ENCODE measurements at regions not wholly inside any gene's neighbourhood (a gene's known extent, or its start where the extent isn't known, plus 50 kb on each side); places are given as distances from the start of the nearest gene placed in this dataset.

DNA sequence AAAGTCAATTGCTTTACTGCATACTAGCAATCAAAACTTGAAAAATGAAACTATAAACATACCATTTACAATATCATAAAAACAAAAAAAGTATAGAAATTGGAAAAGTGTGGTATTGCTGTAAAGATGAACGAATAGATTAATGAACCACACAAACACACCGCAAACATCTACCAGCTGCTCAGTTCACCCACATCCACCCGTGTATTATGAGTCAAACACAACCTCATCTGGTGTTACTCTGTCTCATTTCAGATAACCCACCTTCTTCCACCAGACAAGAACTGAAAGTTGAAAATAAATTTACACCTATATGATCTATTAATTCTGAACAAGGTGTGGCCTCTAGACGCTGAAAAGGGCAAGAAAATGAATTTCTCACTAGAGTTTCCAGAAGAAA, 53.3 kb downstream of the BLID start:
- H3K27me3 Mint-ChIP-seq (ENCODE audit: unreplicated experiment): no peaks in the 10 kb centered on the region
- no peak overlapping the region for H3K4me3 Mint-ChIP-seq (ENCODE audit: unreplicated experiment)
- H3K27ac Mint-ChIP-seq (ENCODE audit: unreplicated experiment): no peak overlapping the region
- no peak for TF ChIP-seq CTCF (IDR thresholded peaks at IDR 0.05; ENCODE audit: unreplicated experiment)
- peaks cover 5% of the 10 kb centered on the region for H3K9me3 Mint-ChIP-seq (ENCODE audit: unreplicated experiment)
- DNase-seq (ENCODE audit: low spot score): no peak
- no peaks in the 10 kb centered on the region for H3K4me1 Mint-ChIP-seq (ENCODE audit: unreplicated experiment)
- H3K36me3 Mint-ChIP-seq (ENCODE audit: low read depth, unreplicated experiment): peaks cover 5% of the 10 kb centered on the region

GRCh38 chr11:122059565-122059964, 56.5 kb downstream of the BLID start:
- Mint-ChIP-seq H3K4me1 (ENCODE audit: unreplicated experiment) (no peaks in the 10 kb centered on the region), H3K36me3 (ENCODE audit: low read depth, unreplicated experiment) (no peaks in the 10 kb centered on the region), H3K27ac (ENCODE audit: unreplicated experiment) (no peak overlapping the region), H3K4me3 (ENCODE audit: unreplicated experiment) (no peak overlapping the region), H3K27me3 (ENCODE audit: unreplicated experiment) (no peaks in the 10 kb centered on the region), H3K9me3 (ENCODE audit: unreplicated experiment) (peaks cover 5% of the 10 kb centered on the region)
- TF ChIP-seq CTCF (IDR thresholded peaks at IDR 0.05; ENCODE audit: unreplicated experiment): no peak
- DNase-seq (ENCODE audit: low spot score): no peak

- Mint-ChIP-seq H3K27ac (ENCODE audit: unreplicated experiment) (peak overlapping the region; percentile 88), H3K4me3 (ENCODE audit: unreplicated experiment) (no peak overlapping the region), H3K27me3 (ENCODE audit: unreplicated experiment) (peaks cover 3% of the 10 kb centered on the region), H3K9me3 (ENCODE audit: unreplicated experiment) (no peaks in the 10 kb centered on the region), H3K36me3 (ENCODE audit: low read depth, unreplicated experiment) (peaks cover 6% of the 10 kb centered on the region), H3K4me1 (ENCODE audit: unreplicated experiment) (peaks cover 21% of the 10 kb centered on the region)
- DNase-seq (ENCODE audit: low spot score): no peak
- TF ChIP-seq CTCF (IDR thresholded peaks at IDR 0.05; ENCODE audit: unreplicated experiment): no peak
Measured at GRCh38 chr11:122050021-122050690, 65.9 kb downstream of the BLID start.

- no peak for DNase-seq (ENCODE audit: low spot score)
Measured at GRCh38 chr11:122048401-122048800, 67.6 kb downstream of the BLID start.

More at GRCh38 chr11:122048401-122048800, 67.6 kb downstream of the BLID start:
- Mint-ChIP-seq H3K36me3 (ENCODE audit: low read depth, unreplicated experiment) (peaks cover 6% of the 10 kb centered on the region), H3K4me1 (ENCODE audit: unreplicated experiment) (peaks cover 24% of the 10 kb centered on the region), H3K4me3 (ENCODE audit: unreplicated experiment) (no peak overlapping the region), H3K9me3 (ENCODE audit: unreplicated experiment) (no peaks in the 10 kb centered on the region), H3K27ac (ENCODE audit: unreplicated experiment) (no peak overlapping the region), H3K27me3 (ENCODE audit: unreplicated experiment) (peaks cover 3% of the 10 kb centered on the region)
- no peak for TF ChIP-seq CTCF (IDR thresholded peaks at IDR 0.05; ENCODE audit: unreplicated experiment)
